ENCODE measurements at regions not wholly inside any gene's neighbourhood (a gene's known extent, or its start where the extent isn't known, plus 50 kb on each side); places are given as distances from the start of the nearest gene placed in this dataset.
A peak's percentile ranks its signal among the peaks of the same experiment; 100 is the strongest.
"Not testable (repeated sequence)": the region's sequence is repeated elsewhere in the genome, so short reads cannot be mapped to it uniquely, and the experiment has no call there.

- FAIRE-seq: no peak
- H3K27me3 ChIP-seq (ENCODE audit: control insufficient read depth, insufficient read depth, low read length): no peaks in the 10 kb centered on the region
- no peaks in the 10 kb centered on the region for H3K36me3 ChIP-seq (ENCODE audit: control insufficient read depth, insufficient read depth, low read length)
- no peak for TF ChIP-seq CTCF (IDR thresholded peaks at IDR 0.05; ENCODE audit: insufficient read depth, low read length, severe bottlenecking)
- no peak for DNase-seq (ENCODE audit: low read depth)
- no peak overlapping the region for H3K4me3 ChIP-seq (ENCODE audit: low read depth, low read length)
These were observed 604.6 kb downstream of the BCOR start for GRCh38 chrX:39493168-39493567.

DNA sequence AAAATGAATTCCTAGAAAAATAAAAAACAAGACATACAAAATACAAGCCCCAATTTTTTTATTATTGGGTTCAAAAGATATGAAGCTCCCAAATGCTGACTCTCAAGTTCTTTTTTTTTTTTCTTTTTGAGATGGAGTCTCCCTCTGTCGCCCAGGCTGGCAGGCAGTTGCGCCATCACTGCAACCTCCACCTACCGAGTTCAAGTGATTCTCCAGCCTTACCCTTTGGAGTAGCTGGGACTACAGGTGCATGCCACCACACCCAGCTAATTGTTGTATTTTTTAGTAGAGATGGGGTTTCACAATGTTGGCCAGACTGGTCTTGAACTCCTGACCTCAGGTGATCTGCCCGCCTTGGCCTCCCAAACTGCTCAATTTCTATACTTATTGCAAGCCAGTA is 600.6 kb downstream of the BCOR start:
- not testable (repeated sequence) for H3K36me3 ChIP-seq (ENCODE audit: control insufficient read depth, insufficient read depth, low read length); H3K27me3 ChIP-seq (ENCODE audit: control insufficient read depth, insufficient read depth, low read length); H3K4me3 ChIP-seq (ENCODE audit: low read depth, low read length); FAIRE-seq; DNase-seq (ENCODE audit: low read depth)

DNA sequence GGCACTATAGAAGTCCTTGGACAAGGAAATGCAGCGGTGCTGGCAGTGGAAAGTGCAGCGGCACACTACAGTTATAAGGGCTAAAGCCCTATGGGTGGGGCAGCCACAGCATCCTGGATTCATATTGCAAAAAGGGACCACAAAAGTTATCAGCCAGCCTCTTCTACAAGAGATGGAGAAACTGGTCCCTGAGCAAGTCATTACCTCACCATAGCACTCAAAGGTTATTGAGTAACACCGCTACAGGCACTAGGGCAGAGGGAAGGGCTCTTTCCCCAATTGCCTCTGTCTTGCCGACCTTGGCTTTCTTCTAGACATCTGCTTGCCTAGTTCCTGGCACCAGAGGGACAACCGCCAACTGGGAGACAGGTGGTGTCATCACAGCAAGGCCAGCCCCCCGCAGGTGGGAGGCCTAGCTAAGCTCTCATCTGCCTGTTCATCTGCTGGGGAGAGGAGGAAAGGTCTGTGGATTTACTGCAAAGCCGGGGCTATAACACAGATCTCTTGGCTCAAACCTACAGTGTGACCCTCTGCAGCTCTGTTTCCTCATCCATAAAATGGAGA is 600.0 kb downstream of the BCOR start:
- no peak overlapping the region for H3K4me3 ChIP-seq (ENCODE audit: low read depth, low read length)
- H3K36me3 ChIP-seq (ENCODE audit: control insufficient read depth, insufficient read depth, low read length): no peaks in the 10 kb centered on the region
- FAIRE-seq (no peak), DNase-seq (ENCODE audit: low read depth) (no peak)
- H3K27me3 ChIP-seq (ENCODE audit: control insufficient read depth, insufficient read depth, low read length): no peaks in the 10 kb centered on the region
- TF ChIP-seq CTCF (IDR thresholded peaks at IDR 0.05; ENCODE audit: insufficient read depth, low read length, severe bottlenecking): no peak

- Histone ChIP-seq H3K4me3 (ENCODE audit: low read depth, low read length) (no peak overlapping the region), H3K27me3 (ENCODE audit: control insufficient read depth, insufficient read depth, low read length) (no peaks in the 10 kb centered on the region), H3K36me3 (ENCODE audit: control insufficient read depth, insufficient read depth, low read length) (no peaks in the 10 kb centered on the region)
- FAIRE-seq (no peak), DNase-seq (ENCODE audit: low read depth) (peak; percentile 9)
- no peak for TF ChIP-seq CTCF (IDR thresholded peaks at IDR 0.05; ENCODE audit: insufficient read depth, low read length, severe bottlenecking)
These were observed 597.8 kb downstream of the BCOR start for GRCh38 chrX:39499996-39500395.

DNA sequence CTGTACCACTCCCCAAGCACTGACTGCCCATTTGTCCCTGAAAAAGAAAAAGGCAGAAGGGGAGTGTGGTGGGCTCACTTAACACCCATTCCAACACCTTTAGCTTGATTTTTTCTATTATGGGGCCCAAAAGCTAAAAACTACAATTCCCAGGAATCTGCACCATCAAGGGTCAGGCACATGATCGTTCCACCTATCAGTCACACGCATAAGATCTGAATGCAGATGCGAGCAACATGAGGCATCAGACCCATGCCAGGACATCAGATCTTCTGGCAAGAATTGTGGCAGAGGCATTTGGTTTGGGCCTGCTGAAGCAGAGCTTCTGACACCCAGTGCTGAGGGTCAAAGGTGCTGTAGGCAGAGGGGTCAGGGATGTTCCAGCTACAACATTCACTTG is 595.9 kb downstream of the BCOR start:
- FAIRE-seq: no peak
- TF ChIP-seq CTCF (IDR thresholded peaks at IDR 0.05; ENCODE audit: insufficient read depth, low read length, severe bottlenecking): no peak
- no peak for DNase-seq (ENCODE audit: low read depth)
- H3K36me3 ChIP-seq (ENCODE audit: control insufficient read depth, insufficient read depth, low read length): no peaks in the 10 kb centered on the region
- H3K4me3 ChIP-seq (ENCODE audit: low read depth, low read length): no peak overlapping the region
- no peaks in the 10 kb centered on the region for H3K27me3 ChIP-seq (ENCODE audit: control insufficient read depth, insufficient read depth, low read length)

- Histone ChIP-seq H3K4me3 (ENCODE audit: low read depth, low read length) (no peak overlapping the region), H3K27me3 (ENCODE audit: control insufficient read depth, insufficient read depth, low read length) (no peaks in the 10 kb centered on the region), H3K36me3 (ENCODE audit: control insufficient read depth, insufficient read depth, low read length) (no peaks in the 10 kb centered on the region)
- no peak for TF ChIP-seq CTCF (IDR thresholded peaks at IDR 0.05; ENCODE audit: insufficient read depth, low read length, severe bottlenecking)
- FAIRE-seq: no peak
- DNase-seq (ENCODE audit: low read depth): no peak
These were observed 595.3 kb downstream of the BCOR start for GRCh38 chrX:39502486-39502885.
